ENCODE measurements at regions not wholly inside any gene's neighbourhood (a gene's known extent, or its start where the extent isn't known, plus 50 kb on each side); places are given as distances from the start of the nearest gene placed in this dataset.
"Not testable (repeated sequence)": the region's sequence is repeated elsewhere in the genome, so short reads cannot be mapped to it uniquely, and the experiment has no call there.

- DNase-seq (ENCODE audit: low spot score): no peak
Observed at GRCh38 chr6:112983713-112984261, 636.7 kb downstream of the RFPL4B start.

- DNase-seq (ENCODE audit: low spot score): no peak
Observed at GRCh38 chr6:112984899-112985298, 637.8 kb downstream of the RFPL4B start.

- no peak for DNase-seq (ENCODE audit: low spot score)
Observed at GRCh38 chr6:112986321-112986720, 639.2 kb downstream of the RFPL4B start.

GRCh38 chr6:112988748-112989147 lies 641.6 kb downstream of the RFPL4B start:
- DNase-seq (ENCODE audit: low spot score): no peak

- DNase-seq (ENCODE audit: low spot score): no peak
Observed at GRCh38 chr6:112990971-112991370, 643.8 kb downstream of the RFPL4B start.

- no peak for DNase-seq (ENCODE audit: low spot score)
Observed at GRCh38 chr6:112991912-112992311, 644.8 kb downstream of the RFPL4B start.

- DNase-seq (ENCODE audit: low spot score): no peak
Observed at GRCh38 chr6:112997421-112998085, 650.4 kb downstream of the RFPL4B start.

- DNase-seq (ENCODE audit: low spot score): no peak
Observed at GRCh38 chr6:113004054-113004453, 656.9 kb downstream of the RFPL4B start.

GRCh38 chr6:113004470-113005270 lies 657.5 kb downstream of the RFPL4B start:
- DNase-seq (ENCODE audit: low spot score): no peak

- DNase-seq (ENCODE audit: low spot score): no peak
Observed at GRCh38 chr6:113006494-113006893, 659.4 kb downstream of the RFPL4B start.

GRCh38 chr6:113009682-113010081 lies 662.6 kb downstream of the RFPL4B start:
- DNase-seq (ENCODE audit: low spot score): no peak

GRCh38 chr6:113010196-113010989 lies 663.3 kb downstream of the RFPL4B start:
- DNase-seq (ENCODE audit: low spot score): no peak

- DNase-seq (ENCODE audit: low spot score): no peak
Observed at GRCh38 chr6:113011389-113011788, 664.3 kb downstream of the RFPL4B start.

GRCh38 chr6:113011801-113012200 lies 664.7 kb downstream of the RFPL4B start:
- DNase-seq (ENCODE audit: low spot score): no peak

- no peak for DNase-seq (ENCODE audit: low spot score)
Observed at GRCh38 chr6:113015249-113015648, 668.1 kb downstream of the RFPL4B start.

- no peak for DNase-seq (ENCODE audit: low spot score)
Observed at GRCh38 chr6:113017353-113017752, 670.2 kb downstream of the RFPL4B start.

GRCh38 chr6:113018351-113019151 lies 671.4 kb downstream of the RFPL4B start:
- no peak for DNase-seq (ENCODE audit: low spot score)

- no peak for DNase-seq (ENCODE audit: low spot score)
Observed at GRCh38 chr6:113019176-113019575, 672.0 kb downstream of the RFPL4B start.

- no peak for DNase-seq (ENCODE audit: low spot score)
Observed at GRCh38 chr6:113027780-113028179, 680.6 kb downstream of the RFPL4B start.

- not testable (repeated sequence) for DNase-seq (ENCODE audit: low spot score)
Observed at GRCh38 chr6:113029161-113029560, 682.0 kb downstream of the RFPL4B start.

- no peak for DNase-seq (ENCODE audit: low spot score)
Observed at GRCh38 chr6:113031591-113032238, 684.6 kb downstream of the RFPL4B start.
